ENCODE measurements at regions not wholly inside any gene's neighbourhood (a gene's known extent, or its start where the extent isn't known, plus 50 kb on each side); places are given as distances from the start of the nearest gene placed in this dataset.
"Not testable (repeated sequence)": the region's sequence is repeated elsewhere in the genome, so short reads cannot be mapped to it uniquely, and the experiment has no call there.

DNA sequence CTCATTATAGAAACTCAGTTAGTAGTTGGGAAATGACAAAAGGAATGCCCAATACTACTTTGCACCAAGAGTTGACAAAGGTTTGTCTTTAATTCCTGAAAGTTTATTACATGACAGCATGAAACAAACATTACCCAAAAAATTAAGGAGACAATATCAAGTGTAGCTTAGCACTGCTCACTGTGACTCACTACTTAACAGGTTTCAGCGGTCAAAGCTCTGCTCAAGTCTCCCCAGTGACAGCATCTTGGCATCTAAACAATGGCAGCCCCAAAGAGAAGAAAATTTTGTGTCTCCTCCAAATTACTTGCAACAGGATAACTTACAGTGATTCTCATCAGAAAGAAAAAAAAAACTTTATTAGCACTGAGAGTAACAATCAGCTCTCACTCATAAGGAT, 1030.2 kb downstream of the EFNA5 start:
- no peaks in the 10 kb centered on the region for H3K36me3 ChIP-seq
- TF ChIP-seq, protein P1, sequence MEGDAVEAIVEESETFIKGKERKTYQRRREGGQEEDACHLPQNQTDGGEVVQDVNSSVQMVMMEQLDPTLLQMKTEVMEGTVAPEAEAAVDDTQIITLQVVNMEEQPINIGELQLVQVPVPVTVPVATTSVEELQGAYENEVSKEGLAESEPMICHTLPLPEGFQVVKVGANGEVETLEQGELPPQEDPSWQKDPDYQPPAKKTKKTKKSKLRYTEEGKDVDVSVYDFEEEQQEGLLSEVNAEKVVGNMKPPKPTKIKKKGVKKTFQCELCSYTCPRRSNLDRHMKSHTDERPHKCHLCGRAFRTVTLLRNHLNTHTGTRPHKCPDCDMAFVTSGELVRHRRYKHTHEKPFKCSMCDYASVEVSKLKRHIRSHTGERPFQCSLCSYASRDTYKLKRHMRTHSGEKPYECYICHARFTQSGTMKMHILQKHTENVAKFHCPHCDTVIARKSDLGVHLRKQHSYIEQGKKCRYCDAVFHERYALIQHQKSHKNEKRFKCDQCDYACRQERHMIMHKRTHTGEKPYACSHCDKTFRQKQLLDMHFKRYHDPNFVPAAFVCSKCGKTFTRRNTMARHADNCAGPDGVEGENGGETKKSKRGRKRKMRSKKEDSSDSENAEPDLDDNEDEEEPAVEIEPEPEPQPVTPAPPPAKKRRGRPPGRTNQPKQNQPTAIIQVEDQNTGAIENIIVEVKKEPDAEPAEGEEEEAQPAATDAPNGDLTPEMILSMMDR (IDR thresholded peaks at IDR 0.05; ENCODE audit: low read depth, low read length) = no peak
- H3K4me3 ChIP-seq = no peak overlapping the region
- no peak for DNase-seq (ENCODE audit: low read depth in 1 of 2, low spot score in 1 of 2)
- H3K9me3 ChIP-seq (ENCODE audit: low read depth) = no peaks in the 10 kb centered on the region
- H3K4me1 ChIP-seq (ENCODE audit: low read depth) = no peaks in the 10 kb centered on the region
- no peak overlapping the region for H3K27ac ChIP-seq
- H3K27me3 ChIP-seq = no peaks in the 10 kb centered on the region

DNA sequence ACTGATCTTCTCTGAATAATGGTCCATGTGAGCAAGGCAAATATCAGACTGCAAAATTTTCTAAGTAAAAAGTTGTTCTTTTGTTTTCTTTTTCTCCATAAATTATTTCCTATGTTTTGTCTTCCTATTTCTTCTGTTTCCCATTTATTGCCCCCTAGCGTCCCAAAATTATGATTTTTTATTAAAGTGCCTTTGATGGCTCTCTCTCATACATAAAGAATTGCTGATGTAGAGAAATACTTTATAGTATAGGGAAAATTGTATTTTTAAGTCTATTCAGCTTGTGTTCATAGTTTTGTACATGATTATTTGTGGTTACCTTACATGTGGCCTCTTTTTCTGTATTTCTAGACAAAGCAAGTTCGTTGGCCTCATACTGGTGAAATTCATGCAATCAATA, 1031.2 kb downstream of the EFNA5 start:
- Histone ChIP-seq H3K36me3 (no peaks in the 10 kb centered on the region), H3K4me3 (no peak overlapping the region), H3K9me3 (ENCODE audit: low read depth) (no peaks in the 10 kb centered on the region), H3K27me3 (no peaks in the 10 kb centered on the region), H3K27ac (no peak overlapping the region), H3K4me1 (ENCODE audit: low read depth) (no peaks in the 10 kb centered on the region)
- TF ChIP-seq, protein P1 (IDR thresholded peaks at IDR 0.05; ENCODE audit: low read depth, low read length) = no peak
- no peak for DNase-seq (ENCODE audit: low read depth in 1 of 2, low spot score in 1 of 2)

DNA sequence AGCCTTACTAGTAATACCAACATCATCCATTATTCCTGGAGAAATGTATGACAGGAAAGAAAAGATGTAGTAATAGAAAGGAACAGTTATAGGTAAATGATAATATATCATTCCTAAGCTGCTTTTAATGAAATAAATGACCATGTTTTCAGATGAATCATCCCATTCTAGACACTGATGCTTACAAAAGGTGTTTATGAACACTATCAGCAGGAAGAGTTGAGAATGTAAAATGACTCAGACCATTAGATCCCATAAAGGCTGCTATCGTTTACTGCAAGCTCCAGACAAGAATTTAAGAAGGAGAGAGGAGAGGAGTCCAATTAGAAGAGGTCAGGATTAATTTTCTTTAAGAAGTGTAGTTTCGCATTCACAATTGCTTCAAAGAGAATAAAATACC, 1033.5 kb downstream of the EFNA5 start:
- H3K27ac ChIP-seq = no peak overlapping the region
- TF ChIP-seq, protein P1 (IDR thresholded peaks at IDR 0.05; ENCODE audit: low read depth, low read length) = no peak
- H3K4me3 ChIP-seq = no peak overlapping the region
- no peak for DNase-seq (ENCODE audit: low read depth in 1 of 2, low spot score in 1 of 2)
- no peaks in the 10 kb centered on the region for H3K9me3 ChIP-seq (ENCODE audit: low read depth)
- H3K27me3 ChIP-seq = no peaks in the 10 kb centered on the region
- H3K4me1 ChIP-seq (ENCODE audit: low read depth) = no peaks in the 10 kb centered on the region
- H3K36me3 ChIP-seq = no peaks in the 10 kb centered on the region

DNA sequence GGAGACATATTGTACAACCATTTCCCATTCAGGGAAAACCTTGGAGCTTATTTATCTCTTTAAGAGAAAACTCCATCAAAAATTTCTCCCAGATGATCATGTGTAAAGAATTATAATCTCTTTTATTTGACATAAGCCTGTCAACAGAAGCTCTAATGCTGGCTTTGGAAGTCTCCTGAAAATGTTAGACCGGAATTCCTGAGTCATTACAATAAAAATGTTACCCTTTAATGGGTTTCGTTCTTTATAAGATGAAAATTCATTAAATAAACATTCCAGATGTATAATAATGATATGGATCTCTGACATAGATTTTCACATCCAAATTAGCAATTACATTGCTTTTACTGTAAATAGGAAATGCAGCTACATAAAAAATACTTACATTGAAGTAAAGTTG, 1036.4 kb downstream of the EFNA5 start:
- Histone ChIP-seq H3K4me1 (ENCODE audit: low read depth) (no peaks in the 10 kb centered on the region), H3K27me3 (no peaks in the 10 kb centered on the region), H3K4me3 (no peak overlapping the region), H3K9me3 (ENCODE audit: low read depth) (no peaks in the 10 kb centered on the region), H3K36me3 (no peaks in the 10 kb centered on the region), H3K27ac (no peak overlapping the region)
- no peak for DNase-seq (ENCODE audit: low read depth in 1 of 2, low spot score in 1 of 2)
- TF ChIP-seq, protein P1 (IDR thresholded peaks at IDR 0.05; ENCODE audit: low read depth, low read length) = no peak

DNA sequence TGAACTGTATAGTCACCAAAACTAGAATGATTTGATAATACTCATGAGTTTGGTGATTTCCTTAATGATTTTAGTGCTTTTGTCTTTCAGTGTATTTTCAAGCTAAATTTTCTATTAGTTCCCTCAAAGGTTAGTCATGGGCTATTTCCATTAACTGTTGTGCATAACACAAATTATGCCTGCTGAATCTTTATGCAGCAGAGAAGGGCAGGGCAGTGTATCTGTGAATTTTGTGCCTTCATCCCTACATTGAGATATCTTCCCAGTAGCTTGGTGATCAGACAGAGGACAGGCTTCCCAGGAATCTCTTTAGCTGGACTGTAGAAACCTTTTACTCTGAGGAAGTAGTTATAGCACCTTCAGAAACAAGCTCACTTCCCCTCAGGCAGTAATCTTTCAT, 1036.9 kb downstream of the EFNA5 start:
- TF ChIP-seq, protein P1 (IDR thresholded peaks at IDR 0.05; ENCODE audit: low read depth, low read length) = no peak
- no peaks in the 10 kb centered on the region for H3K27me3 ChIP-seq
- no peak overlapping the region for H3K4me3 ChIP-seq
- H3K9me3 ChIP-seq (ENCODE audit: low read depth) = no peaks in the 10 kb centered on the region
- H3K27ac ChIP-seq = no peak overlapping the region
- DNase-seq (ENCODE audit: low read depth in 1 of 2, low spot score in 1 of 2) = no peak
- H3K36me3 ChIP-seq = no peaks in the 10 kb centered on the region
- H3K4me1 ChIP-seq (ENCODE audit: low read depth) = no peaks in the 10 kb centered on the region

DNA sequence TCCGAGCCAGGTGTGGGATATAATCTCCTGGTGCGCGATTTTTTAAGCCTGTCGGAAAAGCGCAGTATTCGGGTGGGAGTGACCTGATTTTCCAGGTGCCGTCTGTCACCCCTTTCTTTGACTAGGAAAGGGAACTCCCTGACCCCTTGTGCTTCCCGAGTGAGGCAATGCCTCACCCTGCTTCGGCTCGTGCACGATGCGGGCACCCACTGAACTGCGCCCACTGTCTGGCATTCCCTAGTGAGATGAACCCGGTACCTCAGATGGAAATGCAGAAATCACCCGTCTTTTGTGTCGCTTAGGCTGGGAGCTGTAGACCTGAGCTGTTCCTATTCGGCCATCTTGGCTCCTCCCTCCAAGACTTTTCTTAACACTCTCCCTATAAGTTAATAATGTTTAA, 1042.3 kb downstream of the EFNA5 start:
- H3K9me3 ChIP-seq (ENCODE audit: low read depth); H3K27me3 ChIP-seq; H3K27ac ChIP-seq; DNase-seq (ENCODE audit: low read depth in 1 of 2, low spot score in 1 of 2); H3K4me3 ChIP-seq; H3K36me3 ChIP-seq; H3K4me1 ChIP-seq (ENCODE audit: low read depth): not testable (repeated sequence)
